Left kidney (tissue), 1 donor: ENCODE measurements at regions not wholly inside any gene's neighbourhood (a gene's known extent, or its start where the extent isn't known, plus 50 kb on each side); places are given as distances from the start of the nearest gene placed in this dataset.
A peak's percentile ranks its signal among the peaks of the same experiment; 100 is the strongest.
"Not testable (repeated sequence)": the region's sequence is repeated elsewhere in the genome, so short reads cannot be mapped to it uniquely, and the experiment has no call there.

ENCODE experiments used
- DNase-seq: peaks from one replicate; pipeline ENCODE4 v3.0.0-alpha.2; 2013

GRCh38 chr6:160804639-160805038 is 102.6 kb downstream of the PLG start:
- no peak for DNase-seq

GRCh38 chr6:160808263-160808662 is 106.2 kb downstream of the PLG start:
- DNase-seq, result no peak

GRCh38 chr6:160810238-160810637 is 108.2 kb downstream of the PLG start:
- no peak for DNase-seq

- no peak for DNase-seq
These were observed 110.1 kb downstream of the PLG start for GRCh38 chr6:160812097-160812496.

- no peak for DNase-seq
These were observed 116.9 kb downstream of the PLG start for GRCh38 chr6:160818934-160819333.

GRCh38 chr6:160820661-160821060 is 118.6 kb downstream of the PLG start:
- DNase-seq, result not testable (repeated sequence)

GRCh38 chr6:160831739-160832138 is 129.7 kb downstream of the PLG start:
- peak; percentile 1 for DNase-seq

GRCh38 chr6:160832422-160832821 is 130.4 kb downstream of the PLG start:
- DNase-seq, result no peak

GRCh38 chr6:160837146-160837545 is 135.1 kb downstream of the PLG start:
- no peak for DNase-seq

- no peak for DNase-seq
These were observed 140.5 kb upstream of the MAP3K4 start for GRCh38 chr6:160851031-160851430.

GRCh38 chr6:160853946-160854345 is 137.6 kb upstream of the MAP3K4 start:
- DNase-seq, result no peak

- DNase-seq, result no peak
These were observed 132.7 kb upstream of the MAP3K4 start for GRCh38 chr6:160858886-160859285.

GRCh38 chr6:160859822-160860221 is 131.7 kb upstream of the MAP3K4 start:
- no peak for DNase-seq

- DNase-seq, result no peak
These were observed 129.7 kb upstream of the MAP3K4 start for GRCh38 chr6:160861824-160862223.

GRCh38 chr6:160863782-160864181 is 127.8 kb upstream of the MAP3K4 start:
- DNase-seq, result no peak

GRCh38 chr6:160871320-160871719 is 120.2 kb upstream of the MAP3K4 start:
- DNase-seq, result no peak

- no peak for DNase-seq
These were observed 110.3 kb upstream of the MAP3K4 start for GRCh38 chr6:160881148-160881808.

GRCh38 chr6:160882006-160882405 is 109.6 kb upstream of the MAP3K4 start:
- no peak for DNase-seq

GRCh38 chr6:160882791-160883279 is 108.7 kb upstream of the MAP3K4 start:
- DNase-seq, result no peak

- no peak for DNase-seq
These were observed 108.0 kb upstream of the MAP3K4 start for GRCh38 chr6:160883560-160883959.

- no peak for DNase-seq
These were observed 107.6 kb upstream of the MAP3K4 start for GRCh38 chr6:160883999-160884398.

- not testable (repeated sequence) for DNase-seq
These were observed 102.4 kb upstream of the MAP3K4 start for GRCh38 chr6:160889148-160889547.

- DNase-seq, result no peak
These were observed 99.9 kb upstream of the MAP3K4 start for GRCh38 chr6:160891690-160892089.

- DNase-seq, result no peak
These were observed 96.0 kb upstream of the MAP3K4 start for GRCh38 chr6:160895562-160895961.
